ENCODE measurements at regions not wholly inside any gene's neighbourhood (a gene's known extent, or its start where the extent isn't known, plus 50 kb on each side); places are given as distances from the start of the nearest gene placed in this dataset.

- no peak for TF ChIP-seq CTCF (conservative IDR thresholded peaks at IDR 0.05; ENCODE audit: low read depth in 2 of 2)
- no peak for TF ChIP-seq EZH2 (IDR thresholded peaks at IDR 0.05; ENCODE audit: low read depth, unreplicated experiment)
- no peak for TF ChIP-seq STAT1 (IDR thresholded peaks at IDR 0.05; ENCODE audit: unreplicated experiment)
Observed at GRCh38 chr22:47901911-47902310, 1139.5 kb downstream of the TBC1D22A start.

All from GM23338 (cell line).